HepG2 (cell line): ENCODE measurements at regions not wholly inside any gene's neighbourhood (a gene's known extent, or its start where the extent isn't known, plus 50 kb on each side); places are given as distances from the start of the nearest gene placed in this dataset.

ENCODE experiments used
- ATAC-seq: fragments of 200-7000 bp; cut with Tn5 transposase; 3 replicates; pipeline ENCODE4 v1.9.1; 2020; ENCODE audit warnings: mild to moderate bottlenecking, moderate library complexity
- BruUV-seq: library from RNA; stranded (reverse); fragments of 400-500 nt; replicated peaks from 2 replicates; lab custom pipeline; 2021; lab: Mats Ljungman, UMichigan
- CTCF ChIA-PET: fragments of 300-600 bp; formaldehyde crosslinking; extraction: SDS; loops from one replicate; lab custom pipeline; 2021; ENCODE audit warnings: low total read pairs, inconsistent platforms, low intra/inter-chr PET ratio; lab: Yijun Ruan, JAX
- POLR2A ChIA-PET: fragments of 350-600 bp; sonication (Branson Sonifier 250); formaldehyde crosslinking; loops from one replicate; lab custom pipeline; 2020; ENCODE audit warnings: antibody characterized with exemption, inconsistent platforms; lab: Yijun Ruan, JAX
- DNase-seq: peaks from one replicate; pipeline ENCODE4 v3.0.0-alpha.2; 2015; ENCODE audit warnings: low spot score
- FAIRE-seq: peaks from 3 replicates; lab custom pipeline; 2011; peaks lifted over from hg19 to GRCh38; lab: Jason Lieb, UNC
- H2AFZ ChIP-seq: one replicate; pipeline ENCODE4 v1.6.1; 2011; ENCODE audit warnings: low read length, inconsistent platforms
- H3K27ac ChIP-seq: fragments of 300-600 bp; 3 replicates; pipeline ENCODE4 v1.8.0; 2011; ENCODE audit warnings: mixed run types, mild to moderate bottlenecking, mixed read lengths, low read length, inconsistent platforms; ENCODE audit not compliant: insufficient read depth; ENCODE audit errors: extremely low read length
- H3K27me3 ChIP-seq, 2 experiments: fragments of 200-600 bp in 1 of 2; 2 replicates in 1 of 2; 3 replicates in 1 of 2; pipeline versions ENCODE4 v1.6.0 to v1.8.0; 2011; ENCODE audit warnings: low read length in 2 of 2, mild to moderate bottlenecking in 2 of 2, moderate library complexity in 2 of 2, inconsistent platforms in 1 of 2; ENCODE audit not compliant: insufficient read depth in 2 of 2, control insufficient read depth in 1 of 2
- H3K36me3 ChIP-seq, 2 experiments: fragments of 200-600 bp in 1 of 2; replicated peaks in 1 of 2; 2 replicates in 1 of 2; 3 replicates in 1 of 2; pipeline versions ENCODE4 v1.5.1 to v1.8.0; 2011; ENCODE audit warnings: low read length in 2 of 2, inconsistent platforms in 1 of 2; ENCODE audit not compliant: insufficient read depth in 2 of 2, control insufficient read depth in 1 of 2
- H3K4me1 ChIP-seq: 2 replicates; pipeline ENCODE4 v1.5.1; 2012; ENCODE audit warnings: low read length, inconsistent platforms; ENCODE audit not compliant: insufficient read depth
- H3K4me2 ChIP-seq: 2 replicates; pipeline ENCODE4 v1.6.0; 2011; ENCODE audit warnings: low read depth, low read length, inconsistent platforms
- H3K4me3 ChIP-seq, 3 experiments: fragments of 200-600 bp in 1 of 3; sonication (generic), shearing (Covaris generic) in 1 of 3; replicated peaks in 1 of 3; 2 replicates each; pipeline ENCODE4 v1.5.1; 2011 to 2016; ENCODE audit warnings: low read length in 3 of 3, inconsistent platforms in 2 of 3, low read depth in 2 of 3, mild to moderate bottlenecking in 2 of 3, control low read depth in 1 of 3, mixed read lengths in 1 of 3; ENCODE audit not compliant: insufficient read depth in 1 of 3
- H3K79me2 ChIP-seq: one replicate; pipeline ENCODE4 v1.6.1; 2011; ENCODE audit warnings: low read length, inconsistent platforms; ENCODE audit not compliant: insufficient read depth
- H3K9ac ChIP-seq: 2 replicates; pipeline ENCODE4 v1.6.0; 2011; ENCODE audit warnings: mild to moderate bottlenecking, low read depth, low read length, inconsistent platforms; ENCODE audit not compliant: insufficient read depth
- H3K9me3 ChIP-seq: 2 replicates; pipeline ENCODE4 v1.5.1; 2012; ENCODE audit warnings: mild to moderate bottlenecking, low read length
- H4K20me1 ChIP-seq: 2 replicates; pipeline ENCODE4 v1.6.0; 2011; ENCODE audit warnings: inconsistent platforms, mild to moderate bottlenecking, low read length, moderate library complexity; ENCODE audit not compliant: insufficient read depth
- ARID2 ChIP-seq: sonication (generic); formaldehyde crosslinking; IDR thresholded peaks from 2 replicates; pipeline ENCODE4 v1.8.1; 2022; ENCODE audit warnings: mild to moderate bottlenecking, missing genetic modification reagents, borderline replicate concordance
- ELF3 ChIP-seq: IDR thresholded peaks from 2 replicates; pipeline ENCODE4 v1.6.1; 2016; ENCODE audit warnings: missing genetic modification reagents, missing compliant biosample characterization
- GLMP ChIP-seq: sonication (generic); formaldehyde crosslinking; IDR thresholded peaks from 2 replicates; pipeline ENCODE4 v1.9.0; 2021; ENCODE audit warnings: missing genetic modification reagents, mild to moderate bottlenecking, borderline replicate concordance
- MATR3 ChIP-seq: sonication (generic); formaldehyde crosslinking; IDR thresholded peaks from 2 replicates; pipeline ENCODE4 v1.4.0; 2020; ENCODE audit warnings: missing genetic modification reagents
- PHB2 ChIP-seq: fragments of 450-650 bp; IDR thresholded peaks from 2 replicates; pipeline ENCODE4 v1.6.1; 2018; ENCODE audit not compliant: partially characterized antibody
- ZBTB2 ChIP-seq: sonication (generic); formaldehyde crosslinking; IDR thresholded peaks from 2 replicates; pipeline ENCODE4 v1.8.0; 2022; ENCODE audit warnings: low read depth, missing genetic modification reagents
- ZGPAT ChIP-seq: IDR thresholded peaks from 2 replicates; pipeline ENCODE4 v1.6.1; 2016; ENCODE audit warnings: mild to moderate bottlenecking
- ZNF256 ChIP-seq: sonication (generic); formaldehyde crosslinking; conservative IDR thresholded peaks from 2 replicates; pipeline ENCODE4 v1.4.0; 2020; ENCODE audit warnings: missing genetic modification reagents
- ZNF646 ChIP-seq: sonication (generic); formaldehyde crosslinking; IDR thresholded peaks from 2 replicates; pipeline ENCODE4 v1.9.0; 2021; ENCODE audit warnings: mild to moderate bottlenecking, missing genetic modification reagents
- WGBS: methylation state at CpG from one replicate; pipeline ENCODE4 v1.1.6; 2017; ENCODE audit warnings: low lambda C conversion rate; 5-methylcytosine and 5-hydroxymethylcytosine counted together
- in situ Hi-C: cut with HindIII; loops from 2 replicates; pipeline ENCODE4 v1.10.0; 2017; ENCODE audit warnings: low pct_unique_long_range_greater_than_20kb; ENCODE audit not compliant: extremely low pct_ligation_motif_present
- intact Hi-C: fragments of 100-400 bp; cut with micrococcal nuclease; formaldehyde crosslinking; loops from one replicate; pipeline ENCODE4 v1.10.0; 2022; ENCODE audit not compliant: unreplicated experiment

GRCh38 chr15:25619076-25619475 is 180.3 kb upstream of the UBE3A start (continued):
- TF ChIP-seq ZGPAT (no peak), PHB2 (no peak), ZBTB2 (no peak), ELF3 (CRISPR knock-in tag) (no peak), ZNF256 (no peak)

- Histone ChIP-seq H3K27ac (no peak overlapping the region), H3K4me3 (no peak overlapping the region), H3K9me3 (no peaks in the 10 kb centered on the region; the same call in 1 of the 2 replicates), H3K4me1 (no peaks in the 10 kb centered on the region), H2AFZ (no peak overlapping the region), H3K27me3 (no peaks in the 10 kb centered on the region; a peak in 1 of 5 replicates), H3K4me2 (no peak overlapping the region), H3K36me3 (no peaks in the 10 kb centered on the region), H3K79me2 (no peaks in the 10 kb centered on the region), H4K20me1 (no peaks in the 10 kb centered on the region), H3K9ac (no peak overlapping the region)
- intact Hi-C loops, result no loop called here
- ATAC-seq (no peak), DNase-seq (no peak), FAIRE-seq (no peak)
- POLR2A ChIA-PET, result no interaction called here
- BruUV-seq, result no TSS peak
- WGBS, result 10% methylated on average over 6 of the region's 7 CpGs
- in situ Hi-C loops, result loop anchor here (10.0 kb wide), 1 partner anchor 57 kb away; no protein-coding TSS in a partner anchor
- CTCF ChIA-PET, result no interaction called here
- TF ChIP-seq ZNF646, result no peak
- no peak for TF ChIP-seq MATR3 (CRISPR knock-in tag)
- TF ChIP-seq ARID2 (CRISPR knock-in tag), result no peak
- no peak for TF ChIP-seq GLMP
Measured at GRCh38 chr15:25618161-25618560, 179.3 kb upstream of the UBE3A start.
